Chondrocyte (in vitro differentiated cells): ENCODE measurements at regions not wholly inside any gene's neighbourhood (a gene's known extent, or its start where the extent isn't known, plus 50 kb on each side); places are given as distances from the start of the nearest gene placed in this dataset.
A peak's percentile ranks its signal among the peaks of the same experiment; 100 is the strongest.
"Not testable (repeated sequence)": the region's sequence is repeated elsewhere in the genome, so short reads cannot be mapped to it uniquely, and the experiment has no call there.

Experiments
- DNase-seq: peaks from one replicate; pipeline ENCODE4 v3.0.0; 2021; ENCODE audit warnings: mixed read lengths, low spot score
- H3K27ac Mint-ChIP-seq: one replicate; pipeline ENCODE4 v1.8.0; 2021; ENCODE audit warnings: mild to moderate bottlenecking, moderate library complexity, mixed read lengths; ENCODE audit not compliant: unreplicated experiment
- H3K27me3 Mint-ChIP-seq: 2 replicates; pipeline ENCODE4 v1.8.0; 2021; ENCODE audit warnings: low read depth, mixed read lengths
- H3K36me3 Mint-ChIP-seq: 2 replicates; pipeline ENCODE4 v1.8.0; 2021; ENCODE audit warnings: low read depth, mixed read lengths
- H3K4me1 Mint-ChIP-seq: 2 replicates; pipeline ENCODE4 v1.8.0; 2021; ENCODE audit warnings: low read depth, mild to moderate bottlenecking, mixed read lengths
- H3K4me3 Mint-ChIP-seq: one replicate; pipeline ENCODE4 v1.8.0; 2021; ENCODE audit warnings: mild to moderate bottlenecking, moderate library complexity, mixed read lengths; ENCODE audit not compliant: unreplicated experiment
- H3K9me3 Mint-ChIP-seq: 2 replicates; pipeline ENCODE4 v1.8.0; 2021; ENCODE audit warnings: low read depth, mixed read lengths
- CTCF ChIP-seq: fragments of 200-600 bp; sonication (generic); IDR thresholded peaks from 2 replicates; pipeline ENCODE4 v1.5.0; 2021; ENCODE audit warnings: antibody characterized with exemption, mild to moderate bottlenecking, moderate library complexity

DNA sequence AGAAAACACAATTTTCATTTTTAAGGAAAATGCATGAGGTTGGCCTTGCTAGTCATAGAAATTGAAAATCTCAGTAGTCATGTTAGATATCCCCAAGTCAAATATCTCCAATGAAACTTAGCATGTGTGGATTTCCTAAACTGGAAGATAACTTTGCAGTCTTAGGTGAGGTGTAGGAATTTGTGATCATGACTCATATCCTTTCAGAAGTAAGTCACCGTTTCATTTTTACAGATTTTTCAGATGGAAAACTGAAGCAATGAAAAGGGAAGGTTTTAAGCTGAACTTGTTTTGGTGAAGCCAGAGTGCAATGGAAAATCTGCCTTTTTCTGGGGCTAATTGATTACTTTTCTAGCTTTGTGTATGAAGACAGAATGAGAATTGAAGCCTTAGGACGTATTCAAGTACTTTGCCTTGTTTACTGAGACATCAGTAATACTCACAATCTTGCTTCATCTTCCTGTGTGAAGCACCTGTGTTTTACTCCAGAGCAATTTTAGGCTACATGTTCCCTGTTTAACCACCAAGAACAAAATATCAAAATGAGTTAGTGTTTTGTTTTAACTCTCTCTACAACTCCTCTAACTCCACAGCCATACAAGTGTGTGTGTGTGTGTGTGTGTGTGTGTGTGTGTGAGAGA lies 1662.8 kb upstream of the ADGRL3 start:
- Mint-ChIP-seq H3K9me3 (peaks cover 1% of the 10 kb centered on the region), H3K27ac (no peak overlapping the region), H3K4me3 (no peak overlapping the region), H3K4me1 (no peaks in the 10 kb centered on the region), H3K36me3 (no peaks in the 10 kb centered on the region), H3K27me3 (peaks cover 12% of the 10 kb centered on the region)
- DNase-seq, result no peak
- no peak for TF ChIP-seq CTCF

DNA sequence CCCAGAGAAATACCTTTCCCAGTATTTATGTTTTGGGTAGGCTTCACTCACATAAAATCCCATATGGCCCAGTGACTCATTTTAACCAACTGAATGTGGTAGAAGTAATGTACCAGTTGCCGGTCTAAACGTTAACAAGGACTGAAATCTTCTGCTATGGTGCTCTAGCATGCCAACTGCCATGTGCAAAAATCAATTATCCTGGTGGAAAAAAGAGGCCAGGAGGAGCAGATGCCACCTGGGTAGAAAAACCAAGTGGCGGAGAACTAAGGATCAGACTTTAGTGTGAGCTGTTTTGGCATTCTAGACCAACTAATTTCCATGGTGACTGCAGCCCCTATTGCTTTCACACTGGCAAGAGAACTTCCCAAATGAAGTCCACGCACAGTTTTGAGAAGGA lies 1660.7 kb upstream of the ADGRL3 start:
- no peak for TF ChIP-seq CTCF
- no peaks in the 10 kb centered on the region for H3K9me3 Mint-ChIP-seq
- H3K27me3 Mint-ChIP-seq, result peaks cover 9% of the 10 kb centered on the region
- no peak overlapping the region for H3K4me3 Mint-ChIP-seq
- DNase-seq, result no peak
- no peaks in the 10 kb centered on the region for H3K36me3 Mint-ChIP-seq
- no peaks in the 10 kb centered on the region for H3K4me1 Mint-ChIP-seq
- H3K27ac Mint-ChIP-seq, result no peak overlapping the region

DNA sequence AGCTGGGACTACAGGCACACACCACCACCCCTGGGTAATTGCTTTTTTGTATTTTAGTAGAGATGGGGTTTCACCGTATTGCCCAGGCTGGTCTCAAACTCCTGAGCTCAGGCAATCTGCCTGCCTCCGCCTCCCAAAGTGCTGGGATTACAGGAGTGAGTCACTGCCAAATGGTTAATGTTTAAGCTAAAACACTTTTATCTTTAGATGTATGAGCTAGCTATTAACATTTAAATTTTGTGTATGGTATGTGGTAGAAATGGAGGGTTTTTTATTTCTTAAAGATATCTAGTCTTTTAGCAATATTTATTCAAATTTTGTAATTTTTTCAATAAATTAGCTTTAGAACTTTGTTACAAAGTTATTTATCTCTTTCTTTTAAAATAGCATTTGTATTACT lies 1659.8 kb upstream of the ADGRL3 start:
- H3K4me3 Mint-ChIP-seq, result no peak overlapping the region
- H3K9me3 Mint-ChIP-seq, result no peaks in the 10 kb centered on the region
- no peaks in the 10 kb centered on the region for H3K4me1 Mint-ChIP-seq
- DNase-seq, result no peak
- no peaks in the 10 kb centered on the region for H3K36me3 Mint-ChIP-seq
- TF ChIP-seq CTCF, result no peak
- H3K27ac Mint-ChIP-seq, result no peak overlapping the region
- peaks cover 5% of the 10 kb centered on the region for H3K27me3 Mint-ChIP-seq

DNA sequence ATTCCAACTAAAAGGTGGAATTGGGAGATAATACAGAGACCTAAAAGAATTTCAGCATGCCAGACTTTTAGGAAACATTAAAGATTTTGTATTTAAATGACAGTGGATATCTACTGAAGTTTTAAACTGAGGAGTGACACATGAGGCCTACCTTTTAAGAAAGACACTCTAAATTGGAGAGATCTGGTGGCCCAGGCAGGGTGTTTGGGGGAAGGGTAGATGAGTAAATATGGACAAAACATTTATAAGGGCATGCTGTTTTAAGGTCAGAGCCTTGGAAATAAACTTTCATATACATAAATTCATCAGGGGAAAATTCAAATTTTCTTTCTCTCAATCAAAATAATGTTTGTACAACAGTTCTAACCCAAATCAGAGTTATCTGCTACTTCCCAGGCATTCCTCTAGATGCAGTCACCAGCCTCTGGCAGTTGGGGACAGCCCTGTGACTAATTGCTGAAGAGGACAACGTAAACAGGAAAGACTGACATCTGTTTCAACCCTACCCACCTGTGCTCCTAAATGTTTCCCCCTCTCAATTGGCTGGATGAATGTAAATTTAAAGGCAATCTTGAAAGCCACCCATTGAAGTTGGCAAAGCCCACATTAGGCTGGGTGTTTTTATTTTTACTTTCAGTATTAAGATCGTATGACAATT lies 1646.9 kb upstream of the ADGRL3 start:
- no peaks in the 10 kb centered on the region for H3K27me3 Mint-ChIP-seq
- H3K9me3 Mint-ChIP-seq, result peaks cover 3% of the 10 kb centered on the region
- H3K4me1 Mint-ChIP-seq, result peaks cover 12% of the 10 kb centered on the region
- TF ChIP-seq CTCF, result no peak
- DNase-seq, result no peak
- no peaks in the 10 kb centered on the region for H3K36me3 Mint-ChIP-seq
- H3K4me3 Mint-ChIP-seq, result peak overlapping the region; percentile 34
- peak overlapping the region; percentile 54 for H3K27ac Mint-ChIP-seq

DNA sequence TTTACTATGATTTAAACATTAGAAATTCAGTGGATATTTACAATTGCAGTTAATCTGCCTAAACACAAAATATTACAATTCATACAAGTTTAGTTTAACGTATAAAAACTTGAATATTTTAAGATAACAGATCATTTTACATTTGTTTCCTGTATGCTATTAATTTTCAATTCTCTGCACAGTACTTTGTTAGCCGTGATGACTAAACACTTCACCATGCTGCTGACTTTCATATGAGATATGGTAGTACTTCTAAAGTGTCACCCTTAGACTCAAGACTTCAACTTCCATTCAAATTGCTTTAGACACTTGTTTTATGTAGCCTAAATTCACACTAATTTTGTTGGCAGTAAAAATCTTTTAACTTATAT lies 1646.4 kb upstream of the ADGRL3 start:
- H3K36me3 Mint-ChIP-seq, result no peaks in the 10 kb centered on the region
- H3K27ac Mint-ChIP-seq, result no peak overlapping the region
- no peaks in the 10 kb centered on the region for H3K9me3 Mint-ChIP-seq
- no peak for DNase-seq
- no peak overlapping the region for H3K4me3 Mint-ChIP-seq
- TF ChIP-seq CTCF, result no peak
- H3K4me1 Mint-ChIP-seq, result peaks cover 12% of the 10 kb centered on the region
- no peaks in the 10 kb centered on the region for H3K27me3 Mint-ChIP-seq

- H3K27ac Mint-ChIP-seq, H3K27me3 Mint-ChIP-seq, H3K4me3 Mint-ChIP-seq, H3K9me3 Mint-ChIP-seq, H3K36me3 Mint-ChIP-seq, DNase-seq: not testable (repeated sequence)
- peaks cover 12% of the 10 kb centered on the region for H3K4me1 Mint-ChIP-seq
These were observed 1643.9 kb upstream of the ADGRL3 start for GRCh38 chr4:59556191-59556590.

DNA sequence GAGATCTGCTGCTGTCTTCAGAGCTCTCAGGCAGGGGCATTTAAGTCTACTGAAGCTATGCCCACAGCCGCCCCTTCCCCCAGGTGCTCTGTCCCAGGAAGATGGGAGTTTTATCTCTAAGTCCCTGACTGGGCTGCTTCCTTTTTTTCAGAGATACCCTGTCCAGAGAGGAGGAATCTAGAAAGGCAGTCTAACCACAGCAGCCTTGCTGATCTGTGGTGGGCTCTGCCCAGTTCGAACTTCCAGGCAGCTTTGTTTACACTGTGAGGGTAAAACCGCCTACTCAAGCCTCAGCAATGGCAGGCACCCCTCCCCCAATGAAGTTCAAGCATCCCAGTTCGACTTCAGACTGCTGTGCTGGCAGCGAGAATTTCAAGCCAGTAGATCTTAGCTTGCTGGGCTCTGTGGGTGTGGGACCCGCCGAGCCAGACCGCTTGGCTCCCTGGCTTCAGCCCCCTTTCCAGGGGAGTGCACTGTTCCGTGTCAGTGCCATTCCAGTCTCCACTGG lies 1639.9 kb upstream of the ADGRL3 start:
- H3K27ac Mint-ChIP-seq, H3K36me3 Mint-ChIP-seq, DNase-seq, H3K4me1 Mint-ChIP-seq, H3K4me3 Mint-ChIP-seq, H3K9me3 Mint-ChIP-seq, H3K27me3 Mint-ChIP-seq: not testable (repeated sequence)
